H9 (cell line): ENCODE measurements at regions not wholly inside any gene's neighbourhood (a gene's known extent, or its start where the extent isn't known, plus 50 kb on each side); places are given as distances from the start of the nearest gene placed in this dataset.
"Not testable (repeated sequence)": the region's sequence is repeated elsewhere in the genome, so short reads cannot be mapped to it uniquely, and the experiment has no call there.

Source experiments
- DNase-seq: peaks from one replicate; pipeline ENCODE4 v3.0.0-alpha.2; 2017
- H2AFZ ChIP-seq: one replicate; pipeline ENCODE4 v1.6.1; 2013; ENCODE audit warnings: mild to moderate bottlenecking, low read length, control low read depth, moderate library complexity
- H2AK5ac ChIP-seq: 2 replicates; pipeline ENCODE4 v1.6.1; 2013; ENCODE audit warnings: low read length, control low read depth, mixed read lengths; ENCODE audit not compliant: insufficient read length
- H2BK120ac ChIP-seq: one replicate; pipeline ENCODE4 v1.6.1; 2013; ENCODE audit warnings: low read depth, mild to moderate bottlenecking, low read length, control low read depth, inconsistent platforms; ENCODE audit not compliant: poor library complexity, severe bottlenecking
- H2BK12ac ChIP-seq: 2 replicates; pipeline ENCODE4 v1.6.1; 2013; ENCODE audit warnings: low read length, control low read depth, mixed read lengths, low read depth; ENCODE audit not compliant: insufficient read length
- H2BK15ac ChIP-seq: 2 replicates; pipeline ENCODE4 v1.6.1; 2013; ENCODE audit warnings: low read depth, low read length, control low read depth
- H2BK20ac ChIP-seq: one replicate; pipeline ENCODE4 v1.6.1; 2013; ENCODE audit warnings: low read depth, mild to moderate bottlenecking, low read length, control low read depth, inconsistent platforms; ENCODE audit not compliant: poor library complexity, severe bottlenecking
- H2BK5ac ChIP-seq: 2 replicates; pipeline ENCODE4 v1.6.1; 2013; ENCODE audit warnings: low read length, control low read depth, mixed read lengths; ENCODE audit not compliant: insufficient read length
- H3K14ac ChIP-seq: 2 replicates; pipeline ENCODE4 v1.6.1; 2013; ENCODE audit warnings: low read length, control low read depth; ENCODE audit not compliant: insufficient read depth
- H3K18ac ChIP-seq: 2 replicates; pipeline ENCODE4 v1.6.1; 2013; ENCODE audit warnings: low read depth, mild to moderate bottlenecking, mixed read lengths, low read length, control low read depth; ENCODE audit not compliant: insufficient read length
- H3K23ac ChIP-seq: 2 replicates; pipeline ENCODE4 v1.6.1; 2013; ENCODE audit warnings: low read length, control low read depth, mixed read lengths, low read depth; ENCODE audit not compliant: insufficient read length
- H3K23me2 ChIP-seq: 2 replicates; pipeline ENCODE4 v1.6.1; 2013; ENCODE audit warnings: low read depth, mild to moderate bottlenecking, mixed read lengths, low read length, control low read depth; ENCODE audit not compliant: insufficient read length, poor library complexity, severe bottlenecking
- H3K27ac ChIP-seq: 2 replicates; pipeline ENCODE4 v1.5.1; 2013; ENCODE audit warnings: low read length, control low read depth, mixed read lengths, low read depth; ENCODE audit not compliant: insufficient read length
- H3K27me3 ChIP-seq: 2 replicates; pipeline ENCODE4 v1.6.1; 2013; ENCODE audit warnings: low read length, control low read depth, inconsistent platforms; ENCODE audit not compliant: insufficient read depth
- H3K4ac ChIP-seq: 2 replicates; pipeline ENCODE4 v1.6.1; 2013; ENCODE audit warnings: low read depth, mild to moderate bottlenecking, control low read depth, inconsistent platforms, low read length, moderate library complexity
- H3K4me1 ChIP-seq: 2 replicates; pipeline ENCODE4 v1.6.1; 2013; ENCODE audit warnings: low read length, control low read depth, inconsistent platforms; ENCODE audit not compliant: insufficient read depth
- H3K4me2 ChIP-seq: 2 replicates; pipeline ENCODE4 v1.6.1; 2013; ENCODE audit warnings: low read length, control low read depth, mixed read lengths; ENCODE audit not compliant: insufficient read length, insufficient read depth
- H3K56ac ChIP-seq: 2 replicates; pipeline ENCODE4 v1.6.1; 2013; ENCODE audit warnings: low read depth, mild to moderate bottlenecking, mixed read lengths, low read length, control low read depth; ENCODE audit not compliant: insufficient read length
- H3K79me1 ChIP-seq: 2 replicates; pipeline ENCODE4 v1.6.1; 2013; ENCODE audit warnings: low read depth, mild to moderate bottlenecking, moderate library complexity, low read length, control low read depth, inconsistent platforms; ENCODE audit not compliant: insufficient read depth, poor library complexity, severe bottlenecking
- H3K79me2 ChIP-seq: 2 replicates; pipeline ENCODE4 v1.6.1; 2013; ENCODE audit warnings: low read length, control low read depth, inconsistent platforms; ENCODE audit not compliant: insufficient read depth
- H3K9ac ChIP-seq: 2 replicates; pipeline ENCODE4 v1.6.1; 2013; ENCODE audit warnings: low read length, control low read depth, mixed read lengths; ENCODE audit not compliant: insufficient read length; ENCODE audit errors: extremely low read depth
- H3K9me3 ChIP-seq: one replicate; pipeline ENCODE4 v1.6.1; 2013; ENCODE audit warnings: low read depth, low read length, inconsistent platforms; ENCODE audit not compliant: control insufficient read depth
- H3T11ph ChIP-seq: one replicate; pipeline ENCODE4 v1.6.1; 2013; ENCODE audit warnings: mild to moderate bottlenecking, low read length, control low read depth, inconsistent platforms
- H4K20me1 ChIP-seq: one replicate; pipeline ENCODE4 v1.6.1; 2013; ENCODE audit not compliant: control insufficient read depth, insufficient read length, insufficient read depth
- H4K5ac ChIP-seq: 2 replicates; pipeline ENCODE4 v1.6.1; 2013; ENCODE audit warnings: low read depth, mild to moderate bottlenecking, mixed read lengths, low read length, control low read depth; ENCODE audit not compliant: insufficient read length
- H4K8ac ChIP-seq: replicated peaks from 2 replicates; pipeline ENCODE4 v1.6.1; 2013; ENCODE audit warnings: low read length, control low read depth, mixed read lengths, low read depth; ENCODE audit not compliant: insufficient read length
- H4K91ac ChIP-seq: 2 replicates; pipeline ENCODE4 v1.6.1; 2013; ENCODE audit warnings: low read depth, mild to moderate bottlenecking, moderate library complexity, mixed read lengths, low read length, control low read depth; ENCODE audit not compliant: insufficient read length
- H3K27ac Mint-ChIP-seq, 3 experiments: 2 replicates in 2 of 3; 3 replicates in 1 of 3; pipeline ENCODE4 v1.8.0; 2020 to 2021; ENCODE audit warnings: mixed read lengths in 3 of 3, mild to moderate bottlenecking in 1 of 3, moderate library complexity in 1 of 3
- H3K27me3 Mint-ChIP-seq: 2 replicates; pipeline ENCODE4 v1.8.0; 2021; ENCODE audit warnings: low read depth, mild to moderate bottlenecking, moderate library complexity, mixed read lengths
- H3K36me3 Mint-ChIP-seq, 3 experiments: 2 replicates in 2 of 3; 3 replicates in 1 of 3; pipeline ENCODE4 v1.8.0; 2020 to 2021; ENCODE audit warnings: low read depth in 3 of 3, mixed read lengths in 3 of 3; ENCODE audit not compliant: insufficient read depth in 1 of 3
- H3K4me1 Mint-ChIP-seq, 2 experiments: 2 replicates each; pipeline ENCODE4 v1.8.0; 2020; ENCODE audit warnings: mixed read lengths in 2 of 2
- H3K4me3 Mint-ChIP-seq, 2 experiments: 2 replicates in 1 of 2; 3 replicates in 1 of 2; pipeline ENCODE4 v1.8.0; 2020 to 2021; ENCODE audit warnings: mild to moderate bottlenecking in 2 of 2, mixed read lengths in 2 of 2, moderate library complexity in 1 of 2
- H3K9me3 Mint-ChIP-seq, 2 experiments: 2 replicates in 1 of 2; 3 replicates in 1 of 2; pipeline ENCODE4 v1.8.0; 2020; ENCODE audit warnings: mild to moderate bottlenecking in 2 of 2, mixed read lengths in 2 of 2, moderate library complexity in 1 of 2
- CTCF ChIP-seq: fragments of 200-600 bp; sonication (generic); conservative IDR thresholded peaks from 3 replicates; pipeline ENCODE4 v1.8.0; 2021; ENCODE audit warnings: antibody characterized with exemption, mild to moderate bottlenecking
- WGBS: extraction: QIAGEN DNeasy Blood & Tissue Kit; methylation state at CpG from one replicate; pipeline ENCODE4 v1.1.7; 2013; ENCODE audit warnings: missing lambda C conversion rate, low lambda C conversion rate, mixed read lengths; ENCODE audit not compliant: insufficient read length; ENCODE audit errors: extremely low coverage; 5-methylcytosine and 5-hydroxymethylcytosine counted together

GRCh38 chrX:78555401-78555980, 103.6 kb downstream of the RTL3 start:
- DNase-seq: no peak
- Mint-ChIP-seq H3K27ac (no peak overlapping the region), H3K36me3 (peaks cover 2 to 3% (median 2%) of the 10 kb centered on the region in 3 experiments; a peak in 4 of 7 replicates), H3K4me3 (no peak overlapping the region), H3K4me1 (no peaks in the 10 kb centered on the region), H3K27me3 (no peaks in the 10 kb centered on the region), H3K9me3 (peaks cover 51 to 55% of the 10 kb centered on the region in 2 experiments)
- Histone ChIP-seq H3K4me2 (no peak overlapping the region), H4K20me1 (no peaks in the 10 kb centered on the region), H3K27ac (no peak overlapping the region), H2BK120ac (no peak overlapping the region), H2BK12ac (no peak overlapping the region), H3K4me1 (no peaks in the 10 kb centered on the region), H3K4ac (no peak overlapping the region), H2BK15ac (no peak overlapping the region), H2BK20ac (no peak overlapping the region), H3T11ph (no peak overlapping the region), H3K79me1 (no peaks in the 10 kb centered on the region), H4K91ac (no peak overlapping the region), H3K79me2 (no peaks in the 10 kb centered on the region), H2AK5ac (no peak overlapping the region), H3K23ac (no peak overlapping the region), H3K23me2 (no peaks in the 10 kb centered on the region), H3K18ac (no peak overlapping the region), H3K56ac (no peak overlapping the region), H4K8ac (no peak overlapping the region), H3K9ac (no peak overlapping the region), H3K27me3 (no peaks in the 10 kb centered on the region), H2AFZ (no peak overlapping the region), H3K9me3 (no peaks in the 10 kb centered on the region), H2BK5ac (no peak overlapping the region), H4K5ac (no peak overlapping the region), H3K14ac (no peak overlapping the region)
- no CpG with 5 or more reads among the region's 3 CpGs for WGBS
- peak; percentile 23; the same call in 1 of the 3 replicates for TF ChIP-seq CTCF

GRCh38 chrX:78552628-78553027, 106.5 kb downstream of the RTL3 start:
- not testable (repeated sequence) for H3T11ph ChIP-seq, H3K27ac Mint-ChIP-seq, H3K56ac ChIP-seq, H3K18ac ChIP-seq, H2BK15ac ChIP-seq, H4K20me1 ChIP-seq, H4K8ac ChIP-seq, H2AK5ac ChIP-seq, H3K4me1 Mint-ChIP-seq, H3K4me3 Mint-ChIP-seq, H3K4ac ChIP-seq, H2AFZ ChIP-seq, H3K79me1 ChIP-seq, H2BK20ac ChIP-seq, H3K4me1 ChIP-seq, H3K4me2 ChIP-seq, H3K14ac ChIP-seq, H4K91ac ChIP-seq, H3K27me3 ChIP-seq, DNase-seq, H2BK5ac ChIP-seq, H4K5ac ChIP-seq, H3K23me2 ChIP-seq, H3K27ac ChIP-seq, H3K27me3 Mint-ChIP-seq, H3K9ac ChIP-seq, H2BK120ac ChIP-seq, H2BK12ac ChIP-seq, H3K23ac ChIP-seq, H3K79me2 ChIP-seq
- H3K9me3 ChIP-seq: peaks cover 18% of the 10 kb centered on the region
- H3K9me3 Mint-ChIP-seq: peaks cover 59 to 63% of the 10 kb centered on the region in 2 experiments
- peaks cover 5 to 14% (median 10%) of the 10 kb centered on the region in 3 experiments; a peak in 6 of 7 replicates for H3K36me3 Mint-ChIP-seq
- WGBS: no CpG with 5 or more reads among the region's 1 CpG
